GM23338 (cell line): ENCODE measurements at regions not wholly inside any gene's neighbourhood (a gene's known extent, or its start where the extent isn't known, plus 50 kb on each side); places are given as distances from the start of the nearest gene placed in this dataset.

Experiments used
- ATAC-seq: fragments of 200-7000 bp; cut with Tn5 transposase; 3 replicates; pipeline ENCODE4 v1.9.1; 2020
- DNase-seq: peaks from one replicate; pipeline ENCODE4 v3.0.0-alpha.2; 2015; ENCODE audit warnings: low spot score
- H2AFZ ChIP-seq: fragments of 200-600 bp; sonication (generic); 2 replicates; pipeline ENCODE4 v1.8.0; 2016; ENCODE audit warnings: antibody characterized with exemption, mild to moderate bottlenecking, moderate library complexity
- H3F3A ChIP-seq: fragments of 200-600 bp; sonication (generic); replicated peaks from 2 replicates; pipeline ENCODE4 v1.8.0; 2017; ENCODE audit warnings: antibody characterized with exemption, mixed run types, low read depth
- H3K27ac ChIP-seq: fragments of 200-600 bp; sonication (generic); 2 replicates; pipeline ENCODE4 v1.6.1; 2016; ENCODE audit warnings: low read depth
- H3K27me3 ChIP-seq: fragments of 200-600 bp; sonication (generic); 2 replicates; pipeline ENCODE4 v1.8.0; 2016; ENCODE audit warnings: mild to moderate bottlenecking, mixed run types, moderate library complexity; ENCODE audit not compliant: insufficient read depth
- H3K36me3 ChIP-seq: fragments of 200-600 bp; sonication (generic); 2 replicates; pipeline ENCODE4 v1.8.0; 2016; ENCODE audit warnings: mild to moderate bottlenecking; ENCODE audit not compliant: insufficient read depth
- H3K4me1 ChIP-seq: fragments of 200-600 bp; sonication (generic); 2 replicates; pipeline ENCODE4 v1.8.0; 2016; ENCODE audit warnings: mild to moderate bottlenecking, moderate library complexity; ENCODE audit not compliant: insufficient read depth
- H3K4me2 ChIP-seq: fragments of 200-600 bp; sonication (generic); 2 replicates; pipeline ENCODE4 v1.7.1; 2017; ENCODE audit warnings: mixed run types
- H3K4me3 ChIP-seq: fragments of 200-600 bp; sonication (generic); 2 replicates; pipeline ENCODE4 v1.6.1; 2016; ENCODE audit warnings: mixed run types
- H3K79me2 ChIP-seq: fragments of 200-600 bp; sonication (generic); replicated peaks from 2 replicates; pipeline ENCODE4 v1.8.0; 2017; ENCODE audit warnings: mild to moderate bottlenecking; ENCODE audit not compliant: insufficient read depth
- H3K9me2 ChIP-seq: fragments of 200-600 bp; sonication (generic); 2 replicates; pipeline ENCODE4 v1.8.0; 2017; ENCODE audit not compliant: insufficient read depth
- H4K20me1 ChIP-seq: fragments of 200-600 bp; sonication (generic); replicated peaks from 2 replicates; pipeline ENCODE4 v1.8.0; 2017; ENCODE audit warnings: mild to moderate bottlenecking; ENCODE audit not compliant: insufficient read depth
- H3K27ac Mint-ChIP-seq: 2 replicates; pipeline ENCODE4 v1.8.0; 2020; ENCODE audit warnings: inconsistent platforms, mild to moderate bottlenecking, moderate library complexity, mixed read lengths
- H3K27me3 Mint-ChIP-seq: 3 replicates; pipeline ENCODE4 v1.8.0; 2022; ENCODE audit warnings: low read depth, mild to moderate bottlenecking, moderate library complexity, mixed read lengths, inconsistent platforms; ENCODE audit not compliant: insufficient read depth, poor library complexity
- H3K36me3 Mint-ChIP-seq: 3 replicates; pipeline ENCODE4 v1.8.0; 2021; ENCODE audit warnings: low read depth, mild to moderate bottlenecking, inconsistent platforms, moderate library complexity, mixed read lengths
- H3K4me1 Mint-ChIP-seq: 3 replicates; pipeline ENCODE4 v1.8.0; 2020; ENCODE audit warnings: mild to moderate bottlenecking, inconsistent platforms, mixed read lengths
- H3K4me3 Mint-ChIP-seq: 3 replicates; pipeline ENCODE4 v1.8.0; 2021; ENCODE audit warnings: moderate library complexity, mild to moderate bottlenecking, inconsistent platforms, mixed read lengths
- H3K9me3 Mint-ChIP-seq: 3 replicates; pipeline ENCODE4 v1.8.0; 2020; ENCODE audit warnings: moderate library complexity, mild to moderate bottlenecking, inconsistent platforms, mixed read lengths
- CTCF ChIP-seq, 2 experiments: fragments of 200-600 bp in 1 of 2; sonication (generic) in 1 of 2; conservative IDR thresholded peaks; 2 replicates each; pipeline versions ENCODE4 v1.5.1 to v1.6.1; 2016 to 2017; ENCODE audit warnings: antibody characterized with exemption in 2 of 2, low read depth in 2 of 2, mild to moderate bottlenecking in 2 of 2, moderate library complexity in 1 of 2
- EZH2 ChIP-seq: fragments of 200-600 bp; sonication (generic); IDR thresholded peaks from one replicate; pipeline ENCODE4 v1.8.0; 2017; ENCODE audit warnings: antibody characterized with exemption, mild to moderate bottlenecking, low read depth; ENCODE audit not compliant: unreplicated experiment
- EZH2phosphoT487 ChIP-seq: fragments of 200-600 bp; sonication (generic); IDR thresholded peaks from one replicate; pipeline ENCODE4 v1.8.1; 2018; ENCODE audit warnings: antibody characterized with exemption; ENCODE audit not compliant: unreplicated experiment
- JUNB ChIP-seq: IDR thresholded peaks from one replicate; pipeline ENCODE4 v1.6.1; 2016; ENCODE audit warnings: antibody characterized with exemption; ENCODE audit not compliant: unreplicated experiment
- NANOG ChIP-seq: IDR thresholded peaks from 2 replicates; pipeline ENCODE4 v1.6.1; 2016; ENCODE audit warnings: antibody characterized with exemption, borderline replicate concordance
- STAT1 ChIP-seq: IDR thresholded peaks from one replicate; pipeline ENCODE4 v1.6.1; 2016; ENCODE audit warnings: antibody characterized with exemption; ENCODE audit not compliant: unreplicated experiment
- ZNF114 ChIP-seq: fragments of 250-450 bp; sonication (Bioruptor Pico); IDR thresholded peaks from 2 replicates; pipeline ENCODE4 v1.5.0; 2020; ENCODE audit warnings: mild to moderate bottlenecking, moderate library complexity
- TF ChIP-seq, protein P1 (sequence below): IDR thresholded peaks from one replicate; pipeline ENCODE4 v1.6.1; 2018; ENCODE audit warnings: antibody characterized with exemption; ENCODE audit not compliant: unreplicated experiment
- TF ChIP-seq, protein P2 (sequence below): IDR thresholded peaks from 2 replicates; pipeline ENCODE4 v1.6.1; 2016; ENCODE audit warnings: antibody characterized with exemption
- TF ChIP-seq, protein P3 (sequence below): fragments of 250-450 bp; sonication (Bioruptor Pico); IDR thresholded peaks from 2 replicates; pipeline ENCODE4 v1.5.0; 2020; ENCODE audit warnings: mild to moderate bottlenecking, moderate library complexity

DNA sequence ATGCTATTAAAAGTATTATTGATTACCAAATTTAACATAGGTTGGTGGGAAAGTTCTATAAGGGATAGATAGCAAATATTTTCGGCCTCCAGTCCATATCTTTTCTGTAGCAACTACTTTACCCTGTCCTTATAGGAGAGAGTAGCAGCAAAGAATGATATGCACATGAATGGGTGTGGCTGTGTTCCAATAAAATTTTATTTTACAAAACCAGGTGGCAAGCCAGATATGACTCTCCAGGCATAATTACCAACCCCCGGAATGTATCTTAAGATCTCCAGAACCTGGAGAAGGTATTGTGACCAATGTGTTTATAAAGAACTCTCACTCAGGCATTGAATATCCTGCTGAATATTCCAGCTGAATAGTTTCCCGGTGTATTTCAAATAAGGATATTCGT lies 1461.2 kb downstream of the MAT2B start (continued):
- TF ChIP-seq, protein P1, sequence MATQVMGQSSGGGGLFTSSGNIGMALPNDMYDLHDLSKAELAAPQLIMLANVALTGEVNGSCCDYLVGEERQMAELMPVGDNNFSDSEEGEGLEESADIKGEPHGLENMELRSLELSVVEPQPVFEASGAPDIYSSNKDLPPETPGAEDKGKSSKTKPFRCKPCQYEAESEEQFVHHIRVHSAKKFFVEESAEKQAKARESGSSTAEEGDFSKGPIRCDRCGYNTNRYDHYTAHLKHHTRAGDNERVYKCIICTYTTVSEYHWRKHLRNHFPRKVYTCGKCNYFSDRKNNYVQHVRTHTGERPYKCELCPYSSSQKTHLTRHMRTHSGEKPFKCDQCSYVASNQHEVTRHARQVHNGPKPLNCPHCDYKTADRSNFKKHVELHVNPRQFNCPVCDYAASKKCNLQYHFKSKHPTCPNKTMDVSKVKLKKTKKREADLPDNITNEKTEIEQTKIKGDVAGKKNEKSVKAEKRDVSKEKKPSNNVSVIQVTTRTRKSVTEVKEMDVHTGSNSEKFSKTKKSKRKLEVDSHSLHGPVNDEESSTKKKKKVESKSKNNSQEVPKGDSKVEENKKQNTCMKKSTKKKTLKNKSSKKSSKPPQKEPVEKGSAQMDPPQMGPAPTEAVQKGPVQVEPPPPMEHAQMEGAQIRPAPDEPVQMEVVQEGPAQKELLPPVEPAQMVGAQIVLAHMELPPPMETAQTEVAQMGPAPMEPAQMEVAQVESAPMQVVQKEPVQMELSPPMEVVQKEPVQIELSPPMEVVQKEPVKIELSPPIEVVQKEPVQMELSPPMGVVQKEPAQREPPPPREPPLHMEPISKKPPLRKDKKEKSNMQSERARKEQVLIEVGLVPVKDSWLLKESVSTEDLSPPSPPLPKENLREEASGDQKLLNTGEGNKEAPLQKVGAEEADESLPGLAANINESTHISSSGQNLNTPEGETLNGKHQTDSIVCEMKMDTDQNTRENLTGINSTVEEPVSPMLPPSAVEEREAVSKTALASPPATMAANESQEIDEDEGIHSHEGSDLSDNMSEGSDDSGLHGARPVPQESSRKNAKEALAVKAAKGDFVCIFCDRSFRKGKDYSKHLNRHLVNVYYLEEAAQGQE, result no peak
- TF ChIP-seq ZNF114 (CRISPR knock-in tag) (no peak), CTCF (conservative IDR thresholded peaks at IDR 0.05; ENCODE audit: low read depth in 2 of 2) (no peak), EZH2phosphoT487 (no peak), JUNB (no peak)

GRCh38 chr5:164967354-164967753 lies 1461.9 kb downstream of the MAT2B start:
- Histone ChIP-seq H3K27ac (no peak overlapping the region), H3K4me3 (no peak overlapping the region), H3K4me2 (no peak overlapping the region), H3K36me3 (no peaks in the 10 kb centered on the region), H3K4me1 (no peaks in the 10 kb centered on the region), H3F3A (no peaks in the 10 kb centered on the region), H3K27me3 (no peaks in the 10 kb centered on the region), H4K20me1 (no peaks in the 10 kb centered on the region), H2AFZ (no peak overlapping the region), H3K79me2 (no peaks in the 10 kb centered on the region), H3K9me2 (0 out of 2 replicates have a peak, but pooled peaks cover 3% of the 10 kb centered on the region)
- Mint-ChIP-seq H3K4me1 (no peaks in the 10 kb centered on the region), H3K27ac (no peak overlapping the region), H3K9me3 (peaks cover 15% of the 10 kb centered on the region; the same call in 2 of the 3 replicates), H3K4me3 (no peak overlapping the region), H3K27me3 (peaks cover 5% of the 10 kb centered on the region), H3K36me3 (peaks cover 7% of the 10 kb centered on the region; the same call in 2 of the 3 replicates)
- ATAC-seq (no peak), DNase-seq (no peak)
- TF ChIP-seq STAT1 (no peak), EZH2 (no peak), NANOG (no peak)
- TF ChIP-seq, protein P2, sequence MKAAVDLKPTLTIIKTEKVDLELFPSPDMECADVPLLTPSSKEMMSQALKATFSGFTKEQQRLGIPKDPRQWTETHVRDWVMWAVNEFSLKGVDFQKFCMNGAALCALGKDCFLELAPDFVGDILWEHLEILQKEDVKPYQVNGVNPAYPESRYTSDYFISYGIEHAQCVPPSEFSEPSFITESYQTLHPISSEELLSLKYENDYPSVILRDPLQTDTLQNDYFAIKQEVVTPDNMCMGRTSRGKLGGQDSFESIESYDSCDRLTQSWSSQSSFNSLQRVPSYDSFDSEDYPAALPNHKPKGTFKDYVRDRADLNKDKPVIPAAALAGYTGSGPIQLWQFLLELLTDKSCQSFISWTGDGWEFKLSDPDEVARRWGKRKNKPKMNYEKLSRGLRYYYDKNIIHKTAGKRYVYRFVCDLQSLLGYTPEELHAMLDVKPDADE, result no peak
- TF ChIP-seq, protein P3, sequence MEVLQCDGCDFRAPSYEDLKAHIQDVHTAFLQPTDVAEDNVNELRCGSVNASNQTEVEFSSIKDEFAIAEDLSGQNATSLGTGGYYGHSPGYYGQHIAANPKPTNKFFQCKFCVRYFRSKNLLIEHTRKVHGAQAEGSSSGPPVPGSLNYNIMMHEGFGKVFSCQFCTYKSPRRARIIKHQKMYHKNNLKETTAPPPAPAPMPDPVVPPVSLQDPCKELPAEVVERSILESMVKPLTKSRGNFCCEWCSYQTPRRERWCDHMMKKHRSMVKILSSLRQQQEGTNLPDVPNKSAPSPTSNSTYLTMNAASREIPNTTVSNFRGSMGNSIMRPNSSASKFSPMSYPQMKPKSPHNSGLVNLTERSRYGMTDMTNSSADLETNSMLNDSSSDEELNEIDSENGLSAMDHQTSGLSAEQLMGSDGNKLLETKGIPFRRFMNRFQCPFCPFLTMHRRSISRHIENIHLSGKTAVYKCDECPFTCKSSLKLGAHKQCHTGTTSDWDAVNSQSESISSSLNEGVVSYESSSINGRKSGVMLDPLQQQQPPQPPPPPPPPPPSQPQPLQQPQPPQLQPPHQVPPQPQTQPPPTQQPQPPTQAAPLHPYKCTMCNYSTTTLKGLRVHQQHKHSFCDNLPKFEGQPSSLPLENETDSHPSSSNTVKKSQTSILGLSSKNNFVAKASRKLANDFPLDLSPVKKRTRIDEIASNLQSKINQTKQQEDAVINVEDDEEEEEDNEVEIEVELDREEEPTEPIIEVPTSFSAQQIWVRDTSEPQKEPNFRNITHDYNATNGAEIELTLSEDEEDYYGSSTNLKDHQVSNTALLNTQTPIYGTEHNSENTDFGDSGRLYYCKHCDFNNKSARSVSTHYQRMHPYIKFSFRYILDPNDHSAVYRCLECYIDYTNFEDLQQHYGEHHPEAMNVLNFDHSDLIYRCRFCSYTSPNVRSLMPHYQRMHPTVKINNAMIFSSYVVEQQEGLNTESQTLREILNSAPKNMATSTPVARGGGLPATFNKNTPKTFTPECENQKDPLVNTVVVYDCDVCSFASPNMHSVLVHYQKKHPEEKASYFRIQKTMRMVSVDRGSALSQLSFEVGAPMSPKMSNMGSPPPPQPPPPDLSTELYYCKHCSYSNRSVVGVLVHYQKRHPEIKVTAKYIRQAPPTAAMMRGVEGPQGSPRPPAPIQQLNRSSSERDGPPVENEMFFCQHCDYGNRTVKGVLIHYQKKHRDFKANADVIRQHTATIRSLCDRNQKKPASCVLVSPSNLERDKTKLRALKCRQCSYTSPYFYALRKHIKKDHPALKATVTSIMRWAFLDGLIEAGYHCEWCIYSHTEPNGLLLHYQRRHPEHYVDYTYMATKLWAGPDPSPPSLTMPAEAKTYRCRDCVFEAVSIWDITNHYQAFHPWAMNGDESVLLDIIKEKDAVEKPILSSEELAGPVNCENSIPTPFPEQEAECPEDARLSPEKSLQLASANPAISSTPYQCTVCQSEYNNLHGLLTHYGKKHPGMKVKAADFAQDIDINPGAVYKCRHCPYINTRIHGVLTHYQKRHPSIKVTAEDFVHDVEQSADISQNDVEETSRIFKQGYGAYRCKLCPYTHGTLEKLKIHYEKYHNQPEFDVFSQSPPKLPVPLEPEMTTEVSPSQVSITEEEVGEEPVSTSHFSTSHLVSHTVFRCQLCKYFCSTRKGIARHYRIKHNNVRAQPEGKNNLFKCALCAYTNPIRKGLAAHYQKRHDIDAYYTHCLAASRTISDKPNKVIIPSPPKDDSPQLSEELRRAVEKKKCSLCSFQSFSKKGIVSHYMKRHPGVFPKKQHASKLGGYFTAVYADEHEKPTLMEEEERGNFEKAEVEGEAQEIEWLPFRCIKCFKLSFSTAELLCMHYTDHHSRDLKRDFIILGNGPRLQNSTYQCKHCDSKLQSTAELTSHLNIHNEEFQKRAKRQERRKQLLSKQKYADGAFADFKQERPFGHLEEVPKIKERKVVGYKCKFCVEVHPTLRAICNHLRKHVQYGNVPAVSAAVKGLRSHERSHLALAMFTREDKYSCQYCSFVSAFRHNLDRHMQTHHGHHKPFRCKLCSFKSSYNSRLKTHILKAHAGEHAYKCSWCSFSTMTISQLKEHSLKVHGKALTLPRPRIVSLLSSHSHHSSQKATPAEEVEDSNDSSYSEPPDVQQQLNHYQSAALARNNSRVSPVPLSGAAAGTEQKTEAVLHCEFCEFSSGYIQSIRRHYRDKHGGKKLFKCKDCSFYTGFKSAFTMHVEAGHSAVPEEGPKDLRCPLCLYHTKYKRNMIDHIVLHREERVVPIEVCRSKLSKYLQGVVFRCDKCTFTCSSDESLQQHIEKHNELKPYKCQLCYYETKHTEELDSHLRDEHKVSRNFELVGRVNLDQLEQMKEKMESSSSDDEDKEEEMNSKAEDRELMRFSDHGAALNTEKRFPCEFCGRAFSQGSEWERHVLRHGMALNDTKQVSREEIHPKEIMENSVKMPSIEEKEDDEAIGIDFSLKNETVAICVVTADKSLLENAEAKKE, result no peak
